Spleen (tissue), 11 donors: ENCODE measurements at regions not wholly inside any gene's neighbourhood (a gene's known extent, or its start where the extent isn't known, plus 50 kb on each side); places are given as distances from the start of the nearest gene placed in this dataset.

Experiments used
- DNase-seq: peaks from one replicate; pipeline ENCODE4 v3.0.0-alpha.2; 2020
- H3K27ac ChIP-seq, 8 donors: fragments of 200-600 bp; sonication (generic) in 7 of 8; 1 replicate in 4 of 8; 2 replicates in 4 of 8; pipeline versions ENCODE4 v1.5.0 to v1.8.0; 2016 to 2021; ENCODE audit warnings: inconsistent platforms in 4 of 8, mild to moderate bottlenecking in 4 of 8, moderate library complexity in 1 of 8
- H3K27me3 ChIP-seq, 7 donors: fragments of 200-600 bp; sonication (generic) in 6 of 7; replicated peaks in 1 of 7; 1 replicate in 4 of 7; 2 replicates in 3 of 7; pipeline versions ENCODE4 v1.5.0 to v1.8.0; 2016 to 2021; ENCODE audit warnings: inconsistent platforms in 3 of 7, mild to moderate bottlenecking in 1 of 7
- H3K36me3 ChIP-seq, 6 donors: fragments of 200-600 bp; sonication (generic) in 5 of 6; 1 replicate in 4 of 6; 2 replicates in 2 of 6; pipeline versions ENCODE4 v1.5.0 to v1.8.0; 2016 to 2021; ENCODE audit warnings: inconsistent platforms in 2 of 6
- H3K4me1 ChIP-seq, 6 donors: fragments of 200-600 bp; sonication (generic) in 5 of 6; 1 replicate in 3 of 6; 2 replicates in 3 of 6; pipeline versions ENCODE4 v1.5.0 to v1.8.0; 2016 to 2021; ENCODE audit warnings: inconsistent platforms in 3 of 6
- H3K4me3 ChIP-seq, 8 donors: fragments of 200-600 bp; sonication (generic) in 7 of 8; 1 replicate in 4 of 8; 2 replicates in 4 of 8; pipeline versions ENCODE4 v1.5.0 to v1.8.0; 2016 to 2021; ENCODE audit warnings: inconsistent platforms in 4 of 8, mild to moderate bottlenecking in 4 of 8, moderate library complexity in 2 of 8
- H3K9me3 ChIP-seq, 8 donors: fragments of 200-600 bp; sonication (generic) in 7 of 8; 1 replicate in 4 of 8; 2 replicates in 4 of 8; pipeline versions ENCODE4 v1.5.0 to v1.8.0; 2016 to 2021; ENCODE audit warnings: inconsistent platforms in 4 of 8
- CTCF ChIP-seq, 11 experiments: fragments of 200-600 bp in 7 of 11; fragments of 450-650 bp in 4 of 11; sonication (generic) in 4 of 11; IDR thresholded peaks in 8 of 11; conservative IDR thresholded peaks in 3 of 11; 1 replicate in 7 of 11; 2 replicates in 4 of 11; pipeline versions ENCODE4 v1.4.0 to v1.8.0; 2016 to 2021; ENCODE audit warnings: antibody characterized with exemption in 11 of 11, inconsistent platforms in 4 of 11, mild to moderate bottlenecking in 1 of 11
- POLR2A ChIP-seq, 3 donors: fragments of 450-650 bp; IDR thresholded peaks; one replicate each; pipeline ENCODE4 v1.5.1; 2017; ENCODE audit warnings: antibody characterized with exemption in 3 of 3, mild to moderate bottlenecking in 1 of 3
- POLR2AphosphoS5 ChIP-seq, 3 donors: sonication (generic); formaldehyde crosslinking; IDR thresholded peaks; one replicate each; pipeline ENCODE4 v1.5.1; 2017; ENCODE audit warnings: antibody characterized with exemption in 3 of 3
- WGBS, 5 donors: extraction: QIAGEN DNeasy Blood & Tissue Kit in 3 of 5; methylation state at CpG; one replicate each; pipeline versions ENCODE4 v1.1.5 to v1.1.7; 2013 to 2018; 5-methylcytosine and 5-hydroxymethylcytosine counted together
- intact Hi-C: fragments of 100-400 bp; cut with DNase I; formaldehyde crosslinking; loops from one replicate; pipeline ENCODE4 v1.15.0; 2023; ENCODE audit warnings: low total_unique reads
- donor health status: healthy with polysubstance abuse.
- donor health status: DM: no; HTN: no; CAD: no; lungs with moderate emphysema.
- donor health status: DM: no; HTN: no; CAD: no.
- donor health status: Bipolar disorder and iron deficiency.
- donor health status: healthy.
- donor health status: DM: no; HTN: no; CAD: no.
- donor health status: DM: yes; HTN: yes; CAD: no.

GRCh38 chr2:108184419-108184818, 55.3 kb upstream of the SULT1C3 start:
- Histone ChIP-seq H3K36me3 (no peaks in the 10 kb centered on the region), H3K4me1 (no peaks in the 10 kb centered on the region), H3K27ac (no peak overlapping the region), H3K9me3 (no peaks in the 10 kb centered on the region), H3K27me3 (peaks cover 0 to 3% (median 0%) of the 10 kb centered on the region in 7 donors), H3K4me3 (no peak overlapping the region)
- WGBS, 5 donors = 40 to 44% (median 42%) methylated on average over 2 of the region's 2 CpGs
- no peak for TF ChIP-seq CTCF (IDR thresholded peaks at IDR 0.05 in 8 of 11, conservative IDR thresholded peaks at IDR 0.05 in 3 of 11)
- intact Hi-C loops = no loop called here
- no peak for DNase-seq

GRCh38 chr2:108189316-108189715, 50.5 kb upstream of the SULT1C3 start:
- TF ChIP-seq POLR2AphosphoS5 (IDR thresholded peaks at IDR 0.05) = no peak
- TF ChIP-seq CTCF (IDR thresholded peaks at IDR 0.05 in 8 of 11, conservative IDR thresholded peaks at IDR 0.05 in 3 of 11) = no peak
- no peak for TF ChIP-seq POLR2A (IDR thresholded peaks at IDR 0.05)

More at GRCh38 chr2:108189316-108189715, 50.5 kb upstream of the SULT1C3 start:
- H3K4me3 ChIP-seq = no peak overlapping the region
- peaks cover 0 to 16% (median 0%) of the 10 kb centered on the region in 7 donors for H3K27me3 ChIP-seq
- WGBS, 5 donors = 44 to 68% (median 58%) methylated on average over 1 of the region's 1 CpG
- no peak for DNase-seq
- no peak overlapping the region for H3K27ac ChIP-seq
- no peaks in the 10 kb centered on the region for H3K4me1 ChIP-seq
- H3K9me3 ChIP-seq = peaks cover 0 to 5% (median 0%) of the 10 kb centered on the region in 8 donors
- no peaks in the 10 kb centered on the region for H3K36me3 ChIP-seq
- intact Hi-C loops = no loop called here
